HL-60 (cell line): ENCODE measurements at regions not wholly inside any gene's neighbourhood (a gene's known extent, or its start where the extent isn't known, plus 50 kb on each side); places are given as distances from the start of the nearest gene placed in this dataset.

Source experiments
- GABPA ChIP-seq: IDR thresholded peaks from 2 replicates; pipeline ENCODE4 v1.6.1; 2012; ENCODE audit warnings: low read depth
- SPI1 ChIP-seq: IDR thresholded peaks from 2 replicates; pipeline ENCODE4 v1.6.1; 2012; ENCODE audit warnings: low read depth, mild to moderate bottlenecking, borderline replicate concordance
- TF ChIP-seq, protein P1 (sequence below): IDR thresholded peaks from one replicate; pipeline ENCODE4 v1.5.1; 2011; ENCODE audit warnings: low read length, control low read depth, inconsistent platforms; ENCODE audit not compliant: insufficient read depth
- TF ChIP-seq, protein P2 (sequence below): IDR thresholded peaks from 2 replicates; pipeline ENCODE4 v1.6.1; 2012; ENCODE audit warnings: low read depth; ENCODE audit not compliant: insufficient replicate concordance

DNA sequence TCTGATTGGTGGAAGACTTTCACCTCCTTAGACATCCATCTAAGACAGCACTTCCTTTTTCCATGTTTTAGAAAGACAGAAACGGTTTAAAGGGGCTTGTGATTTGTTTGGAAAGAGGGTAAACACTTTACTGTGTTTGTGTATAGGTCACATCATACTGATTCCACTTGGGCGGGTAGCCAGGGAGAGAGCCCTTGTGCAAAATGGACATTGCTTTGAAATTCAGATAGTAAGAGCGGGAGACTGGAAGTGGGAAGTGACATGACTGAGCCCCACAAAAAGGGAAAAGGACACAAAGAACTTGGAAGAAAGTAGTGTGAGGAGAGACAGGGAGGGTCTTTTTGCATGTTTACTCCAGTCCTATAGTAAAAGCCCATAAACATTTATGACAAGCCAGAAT lies 195.6 kb upstream of the CNTN4 start:
- TF ChIP-seq, protein P1, sequence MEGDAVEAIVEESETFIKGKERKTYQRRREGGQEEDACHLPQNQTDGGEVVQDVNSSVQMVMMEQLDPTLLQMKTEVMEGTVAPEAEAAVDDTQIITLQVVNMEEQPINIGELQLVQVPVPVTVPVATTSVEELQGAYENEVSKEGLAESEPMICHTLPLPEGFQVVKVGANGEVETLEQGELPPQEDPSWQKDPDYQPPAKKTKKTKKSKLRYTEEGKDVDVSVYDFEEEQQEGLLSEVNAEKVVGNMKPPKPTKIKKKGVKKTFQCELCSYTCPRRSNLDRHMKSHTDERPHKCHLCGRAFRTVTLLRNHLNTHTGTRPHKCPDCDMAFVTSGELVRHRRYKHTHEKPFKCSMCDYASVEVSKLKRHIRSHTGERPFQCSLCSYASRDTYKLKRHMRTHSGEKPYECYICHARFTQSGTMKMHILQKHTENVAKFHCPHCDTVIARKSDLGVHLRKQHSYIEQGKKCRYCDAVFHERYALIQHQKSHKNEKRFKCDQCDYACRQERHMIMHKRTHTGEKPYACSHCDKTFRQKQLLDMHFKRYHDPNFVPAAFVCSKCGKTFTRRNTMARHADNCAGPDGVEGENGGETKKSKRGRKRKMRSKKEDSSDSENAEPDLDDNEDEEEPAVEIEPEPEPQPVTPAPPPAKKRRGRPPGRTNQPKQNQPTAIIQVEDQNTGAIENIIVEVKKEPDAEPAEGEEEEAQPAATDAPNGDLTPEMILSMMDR: no peak
- TF ChIP-seq SPI1: peak; percentile 28; the same call in 1 of the 2 replicates
- TF ChIP-seq GABPA: no peak
- TF ChIP-seq, protein P2, sequence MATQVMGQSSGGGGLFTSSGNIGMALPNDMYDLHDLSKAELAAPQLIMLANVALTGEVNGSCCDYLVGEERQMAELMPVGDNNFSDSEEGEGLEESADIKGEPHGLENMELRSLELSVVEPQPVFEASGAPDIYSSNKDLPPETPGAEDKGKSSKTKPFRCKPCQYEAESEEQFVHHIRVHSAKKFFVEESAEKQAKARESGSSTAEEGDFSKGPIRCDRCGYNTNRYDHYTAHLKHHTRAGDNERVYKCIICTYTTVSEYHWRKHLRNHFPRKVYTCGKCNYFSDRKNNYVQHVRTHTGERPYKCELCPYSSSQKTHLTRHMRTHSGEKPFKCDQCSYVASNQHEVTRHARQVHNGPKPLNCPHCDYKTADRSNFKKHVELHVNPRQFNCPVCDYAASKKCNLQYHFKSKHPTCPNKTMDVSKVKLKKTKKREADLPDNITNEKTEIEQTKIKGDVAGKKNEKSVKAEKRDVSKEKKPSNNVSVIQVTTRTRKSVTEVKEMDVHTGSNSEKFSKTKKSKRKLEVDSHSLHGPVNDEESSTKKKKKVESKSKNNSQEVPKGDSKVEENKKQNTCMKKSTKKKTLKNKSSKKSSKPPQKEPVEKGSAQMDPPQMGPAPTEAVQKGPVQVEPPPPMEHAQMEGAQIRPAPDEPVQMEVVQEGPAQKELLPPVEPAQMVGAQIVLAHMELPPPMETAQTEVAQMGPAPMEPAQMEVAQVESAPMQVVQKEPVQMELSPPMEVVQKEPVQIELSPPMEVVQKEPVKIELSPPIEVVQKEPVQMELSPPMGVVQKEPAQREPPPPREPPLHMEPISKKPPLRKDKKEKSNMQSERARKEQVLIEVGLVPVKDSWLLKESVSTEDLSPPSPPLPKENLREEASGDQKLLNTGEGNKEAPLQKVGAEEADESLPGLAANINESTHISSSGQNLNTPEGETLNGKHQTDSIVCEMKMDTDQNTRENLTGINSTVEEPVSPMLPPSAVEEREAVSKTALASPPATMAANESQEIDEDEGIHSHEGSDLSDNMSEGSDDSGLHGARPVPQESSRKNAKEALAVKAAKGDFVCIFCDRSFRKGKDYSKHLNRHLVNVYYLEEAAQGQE: no peak
